Neuronal stem cell (in vitro differentiated cells): ENCODE measurements at regions not wholly inside any gene's neighbourhood (a gene's known extent, or its start where the extent isn't known, plus 50 kb on each side); places are given as distances from the start of the nearest gene placed in this dataset.

Experiments used
- DNase-seq: peaks from one replicate; pipeline ENCODE4 v3.0.0-alpha.2; 2013; ENCODE audit warnings: low spot score
- H2AFZ ChIP-seq: one replicate; pipeline ENCODE4 v1.6.1; 2013; ENCODE audit warnings: mild to moderate bottlenecking, low read length, inconsistent platforms
- H2AK5ac ChIP-seq: 2 replicates; pipeline ENCODE4 v1.6.1; 2013; ENCODE audit warnings: low read depth, mild to moderate bottlenecking, inconsistent platforms, low read length, moderate library complexity, mixed read lengths
- H2BK120ac ChIP-seq: 2 replicates; pipeline ENCODE4 v1.6.1; 2013; ENCODE audit warnings: low read depth, mild to moderate bottlenecking, inconsistent platforms, low read length, moderate library complexity, mixed read lengths
- H2BK12ac ChIP-seq: one replicate; pipeline ENCODE4 v1.6.1; 2013; ENCODE audit warnings: low read length, inconsistent platforms
- H2BK15ac ChIP-seq: 2 replicates; pipeline ENCODE4 v1.6.1; 2013; ENCODE audit warnings: mild to moderate bottlenecking, low read length, inconsistent platforms, mixed read lengths
- H2BK5ac ChIP-seq: one replicate; pipeline ENCODE4 v1.6.1; 2013; ENCODE audit warnings: inconsistent platforms, mild to moderate bottlenecking, low read length, moderate library complexity
- H3K14ac ChIP-seq: one replicate; pipeline ENCODE4 v1.6.1; 2013; ENCODE audit warnings: low read length, inconsistent platforms
- H3K18ac ChIP-seq: 2 replicates; pipeline ENCODE4 v1.6.1; 2013; ENCODE audit warnings: low read length, inconsistent platforms
- H3K23ac ChIP-seq: 2 replicates; pipeline ENCODE4 v1.6.1; 2013; ENCODE audit warnings: low read depth, mild to moderate bottlenecking, mixed read lengths, low read length, inconsistent platforms; ENCODE audit not compliant: poor library complexity
- H3K27ac ChIP-seq: replicated peaks from 3 replicates; pipeline ENCODE4 v1.5.1; 2013; ENCODE audit warnings: low read length, inconsistent platforms
- H3K27me3 ChIP-seq, 3 experiments: 2 replicates each; pipeline ENCODE4 v1.6.1; 2013; ENCODE audit warnings: low read length in 3 of 3, mild to moderate bottlenecking in 2 of 3, inconsistent platforms in 1 of 3, low read depth in 1 of 3, mixed read lengths in 1 of 3, moderate library complexity in 1 of 3; ENCODE audit not compliant: control insufficient read depth in 3 of 3, insufficient read depth in 3 of 3
- H3K36me3 ChIP-seq, 2 donors: replicated peaks in 1 of 2; 2 replicates each; pipeline ENCODE4 v1.6.1; 2013; ENCODE audit warnings: low read length in 2 of 2; ENCODE audit not compliant: control insufficient read depth in 2 of 2, insufficient read depth in 2 of 2
- H3K4ac ChIP-seq: 2 replicates; pipeline ENCODE4 v1.6.1; 2013; ENCODE audit warnings: inconsistent platforms, mild to moderate bottlenecking, low read length, moderate library complexity
- H3K4me1 ChIP-seq, 2 donors: 1 replicate in 1 of 2; 2 replicates in 1 of 2; pipeline ENCODE4 v1.6.1; 2013; ENCODE audit warnings: low read length in 2 of 2, low read depth in 1 of 2; ENCODE audit not compliant: control insufficient read depth in 2 of 2, insufficient read depth in 1 of 2
- H3K4me2 ChIP-seq: one replicate; pipeline ENCODE4 v1.6.1; 2013; ENCODE audit warnings: mild to moderate bottlenecking, low read length, inconsistent platforms; ENCODE audit not compliant: insufficient read depth, poor library complexity, severe bottlenecking
- H3K4me3 ChIP-seq, 2 donors: 2 replicates each; pipeline ENCODE4 v1.5.1; 2013; ENCODE audit warnings: low read length in 2 of 2, mild to moderate bottlenecking in 2 of 2, inconsistent platforms in 1 of 2, moderate library complexity in 1 of 2
- H3K79me1 ChIP-seq: one replicate; pipeline ENCODE4 v1.6.1; 2013; ENCODE audit warnings: low read depth, mild to moderate bottlenecking, inconsistent platforms, low read length, moderate library complexity
- H3K9ac ChIP-seq: one replicate; pipeline ENCODE4 v1.6.1; 2013; ENCODE audit warnings: mild to moderate bottlenecking, low read depth, low read length, inconsistent platforms; ENCODE audit not compliant: poor library complexity
- H3K9me3 ChIP-seq, 2 donors: replicated peaks in 1 of 2; 2 replicates each; pipeline versions ENCODE3 to v1.6.1; 2013; ENCODE audit warnings: low read length in 2 of 2, mild to moderate bottlenecking in 2 of 2, inconsistent platforms in 1 of 2, low read depth in 1 of 2, mixed read lengths in 1 of 2, moderate library complexity in 1 of 2; ENCODE audit not compliant: control insufficient read depth in 2 of 2, insufficient read depth in 1 of 2
- H4K8ac ChIP-seq: one replicate; pipeline ENCODE4 v1.6.1; 2013; ENCODE audit warnings: low read depth, mild to moderate bottlenecking, inconsistent platforms, low read length, moderate library complexity
- H4K91ac ChIP-seq: one replicate; pipeline ENCODE4 v1.6.1; 2013; ENCODE audit warnings: low read length, low read depth, mild to moderate bottlenecking, inconsistent platforms; ENCODE audit not compliant: poor library complexity
- WGBS, 2 donors: extraction: QIAGEN DNeasy Blood & Tissue Kit; methylation state at CpG; one replicate each; pipeline ENCODE4 v1.1.7; 2013; ENCODE audit warnings: missing lambda C conversion rate in 2 of 2, mixed read lengths in 1 of 2; ENCODE audit not compliant: insufficient read length in 2 of 2, insufficient replicate concordance in 1 of 2; ENCODE audit errors: extremely low coverage in 2 of 2; 5-methylcytosine and 5-hydroxymethylcytosine counted together

DNA sequence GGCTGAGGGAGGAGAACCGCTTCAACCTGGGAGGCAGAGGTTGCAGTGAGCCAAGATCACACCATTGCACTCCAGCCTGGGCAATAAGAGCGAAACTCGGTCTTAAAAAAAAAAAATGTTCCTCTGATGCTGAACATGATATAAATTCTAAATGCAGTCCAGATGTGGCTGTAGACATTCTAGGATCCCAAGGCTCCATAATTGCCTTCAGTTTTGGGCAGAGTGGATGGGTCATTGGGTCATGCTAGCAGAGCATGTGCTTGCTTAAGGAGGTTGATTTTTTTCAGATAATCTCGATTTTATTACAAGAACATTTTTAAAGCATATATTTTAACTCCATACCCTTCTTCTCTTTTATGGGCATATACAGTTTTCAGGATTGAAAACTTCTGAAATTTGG lies 112.0 kb downstream of the UTRN start:
- no CpG with 5 or more reads among the region's 4 CpGs for WGBS, 2 donors
- no peak overlapping the region for H3K4me3 ChIP-seq

DNA sequence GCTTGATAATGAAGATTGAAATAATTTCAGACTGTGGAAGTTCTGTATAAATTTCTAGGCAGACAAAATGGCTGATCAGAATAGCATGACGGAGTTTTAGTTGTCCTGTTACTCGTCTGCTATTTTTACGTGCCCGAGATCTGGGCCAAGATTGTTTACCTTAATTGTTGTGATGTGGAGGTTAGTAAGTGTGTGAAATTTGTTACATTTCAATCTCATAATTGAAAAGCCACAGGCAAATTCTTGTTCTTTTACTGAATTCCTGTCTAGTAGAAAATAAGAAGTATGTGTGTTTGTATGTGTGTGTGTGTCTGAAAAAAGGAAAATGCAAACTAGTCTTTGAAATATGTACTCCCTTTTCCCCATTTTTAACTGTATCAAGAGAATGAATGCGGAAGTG lies 115.2 kb downstream of the UTRN start:
- no peak overlapping the region for H2AFZ ChIP-seq
- no peak overlapping the region for H3K4ac ChIP-seq
- no peak overlapping the region for H2BK12ac ChIP-seq
- no peak overlapping the region for H4K91ac ChIP-seq
- H3K14ac ChIP-seq = no peak overlapping the region
- WGBS, 2 donors = no CpG with 5 or more reads among the region's 5 CpGs
- DNase-seq = no peak
- H3K79me1 ChIP-seq = no peaks in the 10 kb centered on the region
- no peaks in the 10 kb centered on the region for H3K27me3 ChIP-seq
- H2BK15ac ChIP-seq = no peak overlapping the region
- H3K4me2 ChIP-seq = no peak overlapping the region
- peaks cover 6 to 14% of the 10 kb centered on the region in 2 donors for H3K9me3 ChIP-seq
- no peak overlapping the region for H2BK120ac ChIP-seq
- H3K18ac ChIP-seq = no peak overlapping the region
- H3K4me1 ChIP-seq = no peaks in the 10 kb centered on the region
- H3K4me3 ChIP-seq = no peak overlapping the region
- no peak overlapping the region for H3K9ac ChIP-seq
- no peak overlapping the region for H3K23ac ChIP-seq
- no peak overlapping the region for H2AK5ac ChIP-seq
- peaks cover 0 to 3% of the 10 kb centered on the region in 2 donors for H3K36me3 ChIP-seq
- no peak overlapping the region for H3K27ac ChIP-seq
- H4K8ac ChIP-seq = no peak overlapping the region
- H2BK5ac ChIP-seq = no peak overlapping the region

More for the DNA sequence above, 112.0 kb downstream of the UTRN start:
- H2BK12ac ChIP-seq = no peak overlapping the region
- no peak overlapping the region for H2AK5ac ChIP-seq
- no peak overlapping the region for H4K8ac ChIP-seq
- H3K18ac ChIP-seq = no peak overlapping the region
- no peak overlapping the region for H3K4me2 ChIP-seq
- H3K14ac ChIP-seq = no peak overlapping the region
- no peak for DNase-seq
- H3K27ac ChIP-seq = no peak overlapping the region
- H3K9me3 ChIP-seq = peaks cover 6 to 14% of the 10 kb centered on the region in 2 donors
- no peaks in the 10 kb centered on the region for H3K4me1 ChIP-seq
- no peak overlapping the region for H3K9ac ChIP-seq
- H3K27me3 ChIP-seq = no peaks in the 10 kb centered on the region
- no peak overlapping the region for H2BK15ac ChIP-seq
- H2BK120ac ChIP-seq = no peak overlapping the region
- no peak overlapping the region for H2BK5ac ChIP-seq
- H2AFZ ChIP-seq = no peak overlapping the region
- peaks cover 1% of the 10 kb centered on the region for H3K79me1 ChIP-seq
- H4K91ac ChIP-seq = no peak overlapping the region
- no peak overlapping the region for H3K23ac ChIP-seq
- no peaks in the 10 kb centered on the region for H3K36me3 ChIP-seq
- H3K4ac ChIP-seq = no peak overlapping the region

DNA sequence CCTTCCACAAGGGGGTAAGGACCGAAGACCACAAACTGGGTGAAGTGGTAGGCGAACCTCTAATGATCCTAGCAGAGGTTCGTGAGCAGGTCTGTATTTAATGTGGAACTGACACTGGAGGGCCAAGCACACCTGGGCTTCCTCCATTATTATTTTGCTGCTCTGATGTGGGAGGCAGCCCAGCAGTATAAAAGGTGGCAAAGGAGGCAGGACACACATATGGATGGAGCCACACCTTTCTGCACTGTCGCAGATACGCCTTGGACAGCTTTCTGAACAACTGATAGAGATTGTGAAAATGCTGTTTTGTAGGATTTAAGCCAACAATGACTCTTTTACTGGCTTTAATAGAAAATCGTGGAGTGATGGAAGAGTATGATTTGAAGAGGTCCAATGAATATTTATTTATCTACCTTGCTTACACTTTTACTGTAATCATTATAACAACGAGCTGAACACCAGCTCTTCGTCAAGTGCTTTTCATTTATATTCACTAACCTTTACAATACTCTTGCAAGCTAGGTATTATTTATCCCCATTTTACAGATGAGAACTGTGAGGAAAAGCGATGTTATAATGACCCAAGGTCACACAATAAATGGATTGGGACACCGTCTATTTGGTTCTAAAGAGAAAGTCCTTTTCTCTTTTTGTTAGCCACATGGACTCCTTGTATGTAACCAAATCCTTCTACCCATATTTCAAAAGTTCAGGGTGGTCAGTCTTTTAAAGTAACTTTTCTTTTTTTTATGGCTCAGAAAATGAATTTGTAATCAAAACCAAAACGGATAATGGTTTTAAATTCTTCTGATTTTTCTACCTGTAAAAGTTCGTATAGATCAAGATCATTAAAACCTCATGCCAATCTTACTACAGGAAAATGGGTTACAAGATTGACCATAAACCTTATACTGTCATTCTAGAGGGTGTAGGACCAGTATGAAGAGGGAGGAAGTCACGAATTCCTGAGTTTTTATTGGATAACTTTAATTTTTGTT lies 116.9 kb downstream of the UTRN start:
- Histone ChIP-seq H3K9ac (no peak overlapping the region), H3K14ac (no peak overlapping the region), H3K4me1 (no peaks in the 10 kb centered on the region), H3K4me2 (no peak overlapping the region), H2BK5ac (no peak overlapping the region), H3K27ac (no peak overlapping the region), H3K18ac (no peak overlapping the region), H3K4ac (no peak overlapping the region), H2BK12ac (no peak overlapping the region), H3K9me3 (peaks cover 6 to 14% of the 10 kb centered on the region in 2 donors), H2BK120ac (no peak overlapping the region), H3K27me3 (no peaks in the 10 kb centered on the region), H3K23ac (no peak overlapping the region), H2BK15ac (no peak overlapping the region), H4K8ac (no peak overlapping the region), H3K79me1 (no peaks in the 10 kb centered on the region), H3K4me3 (no peak overlapping the region), H2AK5ac (no peak overlapping the region), H2AFZ (no peak overlapping the region), H4K91ac (no peak overlapping the region), H3K36me3 (peaks cover 0 to 3% of the 10 kb centered on the region in 2 donors)
- no CpG with 5 or more reads among the region's 13 CpGs for WGBS, 2 donors
- no peak for DNase-seq

DNA sequence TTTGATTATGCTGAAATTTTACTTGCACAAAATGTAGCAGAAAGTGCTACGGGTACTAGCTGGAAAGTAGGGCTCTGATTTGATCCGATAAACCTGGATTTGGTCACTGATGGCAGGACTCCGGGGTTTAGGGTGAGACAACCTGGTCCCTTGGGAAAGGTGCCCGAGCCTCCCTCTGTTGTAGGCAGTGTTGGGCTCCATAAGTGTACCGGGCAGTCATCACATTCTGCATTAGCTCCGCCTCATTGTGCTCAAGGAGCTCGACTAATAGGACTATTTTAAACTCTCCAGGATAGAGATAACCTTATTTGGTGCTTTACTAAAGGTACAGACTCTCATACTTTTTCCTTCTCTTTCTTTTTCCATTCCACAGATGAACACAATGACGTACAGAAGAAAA lies 117.6 kb downstream of the UTRN start:
- Histone ChIP-seq H3K18ac (no peak overlapping the region), H2AK5ac (no peak overlapping the region), H3K27ac (no peak overlapping the region), H2BK5ac (no peak overlapping the region), H2AFZ (no peak overlapping the region), H3K4me1 (no peaks in the 10 kb centered on the region), H3K4ac (no peak overlapping the region), H4K8ac (no peak overlapping the region), H3K23ac (no peak overlapping the region), H4K91ac (no peak overlapping the region), H3K9ac (no peak overlapping the region), H3K79me1 (no peaks in the 10 kb centered on the region), H3K4me3 (no peak overlapping the region), H2BK12ac (no peak overlapping the region), H3K36me3 (peaks cover 0 to 3% of the 10 kb centered on the region in 2 donors), H3K27me3 (no peaks in the 10 kb centered on the region), H2BK15ac (no peak overlapping the region), H3K4me2 (no peak overlapping the region), H3K9me3 (peaks cover 6 to 7% of the 10 kb centered on the region in 2 donors), H2BK120ac (no peak overlapping the region), H3K14ac (no peak overlapping the region)
- no peak for DNase-seq
- no CpG with 5 or more reads among the region's 8 CpGs for WGBS, 2 donors
